GM20431 (cell line): ENCODE measurements at regions not wholly inside any gene's neighbourhood (a gene's known extent, or its start where the extent isn't known, plus 50 kb on each side); places are given as distances from the start of the nearest gene placed in this dataset.
"Not testable (repeated sequence)": the region's sequence is repeated elsewhere in the genome, so short reads cannot be mapped to it uniquely, and the experiment has no call there.

Source experiments
- in situ Hi-C: fragments of 300-500 bp; cut with MseI, MboI; formaldehyde crosslinking; loops from one replicate; pipeline ENCODE4 v1.15.0; 2020; ENCODE audit warnings: low sequenced_read_pairs; ENCODE audit not compliant: unreplicated experiment

- in situ Hi-C loops = no loop called here
These were observed 200.6 kb upstream of the ITGA1 start for GRCh38 chr5:52587131-52587530.

- in situ Hi-C loops = no loop called here
These were observed 190.1 kb upstream of the ITGA1 start for GRCh38 chr5:52597625-52598024.

GRCh38 chr5:52598968-52599367, 188.7 kb upstream of the ITGA1 start:
- in situ Hi-C loops = no loop called here

GRCh38 chr5:52603778-52604554, 183.8 kb upstream of the ITGA1 start:
- in situ Hi-C loops = no loop called here

- in situ Hi-C loops = no loop called here
These were observed 182.1 kb upstream of the ITGA1 start for GRCh38 chr5:52605317-52606313.

GRCh38 chr5:52607227-52607824, 180.4 kb upstream of the ITGA1 start:
- in situ Hi-C loops = no loop called here

GRCh38 chr5:52620315-52620714, 167.4 kb upstream of the ITGA1 start:
- in situ Hi-C loops = no loop called here

GRCh38 chr5:52623291-52623690, 164.4 kb upstream of the ITGA1 start:
- in situ Hi-C loops = no loop called here

- in situ Hi-C loops = no loop called here
These were observed 163.4 kb upstream of the ITGA1 start for GRCh38 chr5:52624291-52624690.

- in situ Hi-C loops = no loop called here
These were observed 161.4 kb upstream of the ITGA1 start for GRCh38 chr5:52626312-52626711.

- in situ Hi-C loops = no loop called here
These were observed 160.0 kb upstream of the ITGA1 start for GRCh38 chr5:52627740-52628139.

GRCh38 chr5:52632281-52632680, 155.4 kb upstream of the ITGA1 start:
- in situ Hi-C loops = no loop called here

GRCh38 chr5:52634171-52634570, 153.5 kb upstream of the ITGA1 start:
- in situ Hi-C loops = not testable (repeated sequence)

GRCh38 chr5:52638732-52639131, 149.0 kb upstream of the ITGA1 start:
- in situ Hi-C loops = no loop called here

GRCh38 chr5:52648726-52649125, 139.0 kb upstream of the ITGA1 start:
- in situ Hi-C loops = no loop called here

GRCh38 chr5:52655163-52655562, 132.6 kb upstream of the ITGA1 start:
- in situ Hi-C loops = loop anchor here (25.0 kb wide), 1 partner anchor 1693 kb away; no protein-coding TSS in a partner anchor

GRCh38 chr5:52656569-52657246, 131.0 kb upstream of the ITGA1 start:
- in situ Hi-C loops = loop anchor here (25.0 kb wide), 1 partner anchor 1694 kb away; no protein-coding TSS in a partner anchor

GRCh38 chr5:52657247-52657645, 130.5 kb upstream of the ITGA1 start:
- in situ Hi-C loops = loop anchor here (25.0 kb wide), 1 partner anchor 1695 kb away; no protein-coding TSS in a partner anchor

- in situ Hi-C loops = loop anchor here (25.0 kb wide), 1 partner anchor 1696 kb away; no protein-coding TSS in a partner anchor
These were observed 129.5 kb upstream of the ITGA1 start for GRCh38 chr5:52658246-52658645.

- in situ Hi-C loops = loop anchor here (25.0 kb wide), 1 partner anchor 1698 kb away; no protein-coding TSS in a partner anchor
These were observed 127.1 kb upstream of the ITGA1 start for GRCh38 chr5:52660621-52661020.
